Smooth muscle cell (in vitro differentiated cells): ENCODE measurements at regions not wholly inside any gene's neighbourhood (a gene's known extent, or its start where the extent isn't known, plus 50 kb on each side); places are given as distances from the start of the nearest gene placed in this dataset.

Experiments used
- DNase-seq: peaks from one replicate; lab custom pipeline; 2025; ENCODE audit not compliant: unreplicated experiment; lab: John Stamatoyannopoulos, UW
- H2AFZ ChIP-seq: fragments of 200-600 bp; sonication (generic); 2 replicates; pipeline ENCODE4 v1.6.0; 2016; ENCODE audit warnings: antibody characterized with exemption, low read depth, mild to moderate bottlenecking
- H3F3A ChIP-seq: fragments of 200-600 bp; sonication (generic); 2 replicates; pipeline ENCODE4 v1.6.0; 2017; ENCODE audit warnings: antibody characterized with exemption, low read depth
- H3K27ac ChIP-seq: fragments of 200-600 bp; sonication (generic); 2 replicates; pipeline ENCODE4 v1.5.1; 2016; ENCODE audit warnings: low read depth, mild to moderate bottlenecking
- H3K27me3 ChIP-seq: fragments of 200-600 bp; sonication (generic); 2 replicates; pipeline ENCODE4 v1.6.1; 2016; ENCODE audit warnings: low read depth, mild to moderate bottlenecking
- H3K36me3 ChIP-seq: fragments of 200-600 bp; sonication (generic); 2 replicates; pipeline ENCODE4 v1.5.1; 2016; ENCODE audit warnings: low read depth
- H3K4me1 ChIP-seq: fragments of 200-600 bp; sonication (generic); 2 replicates; pipeline ENCODE4 v1.5.1; 2016; ENCODE audit warnings: low read depth
- H3K4me2 ChIP-seq: fragments of 200-600 bp; sonication (generic); 2 replicates; pipeline ENCODE4 v1.6.0; 2016; ENCODE audit warnings: mild to moderate bottlenecking
- H3K4me3 ChIP-seq: fragments of 200-600 bp; sonication (generic); 2 replicates; pipeline ENCODE4 v1.5.1; 2016; ENCODE audit warnings: mild to moderate bottlenecking
- H3K79me2 ChIP-seq: fragments of 200-600 bp; sonication (generic); 2 replicates; pipeline ENCODE4 v1.6.0; 2016; ENCODE audit warnings: low read depth, mild to moderate bottlenecking
- H3K9ac ChIP-seq: fragments of 200-600 bp; sonication (generic); 2 replicates; pipeline ENCODE4 v1.6.0; 2016; ENCODE audit warnings: low read depth
- H3K9me3 ChIP-seq: fragments of 200-600 bp; sonication (generic); replicated peaks from 2 replicates; pipeline ENCODE4 v1.5.1; 2016; ENCODE audit warnings: low read depth
- H4K20me1 ChIP-seq: fragments of 200-600 bp; sonication (generic); 2 replicates; pipeline ENCODE4 v1.6.0; 2016; ENCODE audit warnings: low read depth
- WGBS: methylation state at CpG from one replicate; pipeline ENCODE4 v1.1.7; 2016; ENCODE audit warnings: low lambda C conversion rate; 5-methylcytosine and 5-hydroxymethylcytosine counted together
- TF ChIP-seq, protein P1 (sequence below): fragments of 200-600 bp; sonication (generic); IDR thresholded peaks from 2 replicates; pipeline ENCODE4 v1.5.1; 2017; ENCODE audit warnings: borderline replicate concordance, mild to moderate bottlenecking, antibody characterized with exemption; ENCODE audit not compliant: insufficient read depth, poor library complexity, severe bottlenecking

DNA sequence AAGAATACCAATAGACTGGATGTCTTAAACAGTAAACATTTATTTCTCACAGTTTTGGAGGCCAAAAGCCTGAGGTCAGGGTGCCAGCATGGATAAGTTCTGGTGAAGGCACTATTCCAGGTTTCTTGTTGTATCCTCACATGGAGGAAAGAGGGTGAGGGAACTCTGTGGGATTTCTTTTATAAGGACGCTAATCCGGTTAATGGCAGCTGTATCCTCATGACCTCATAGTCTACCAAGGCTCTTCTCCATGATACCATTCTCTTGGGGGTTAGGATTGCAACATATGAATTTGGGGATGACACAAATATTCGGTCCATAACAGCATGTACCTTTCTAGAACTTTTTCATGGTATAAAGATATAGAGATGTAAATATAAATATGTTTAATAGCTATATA, 412.0 kb downstream of the LMO7 start:
- WGBS = 93% methylated on average over 3 of the region's 3 CpGs
- Histone ChIP-seq H3F3A (no peaks in the 10 kb centered on the region), H3K9me3 (no peaks in the 10 kb centered on the region), H3K79me2 (no peaks in the 10 kb centered on the region), H3K4me1 (no peaks in the 10 kb centered on the region), H3K4me3 (no peak overlapping the region), H2AFZ (no peak overlapping the region), H3K27me3 (no peaks in the 10 kb centered on the region), H3K9ac (no peak overlapping the region), H4K20me1 (no peaks in the 10 kb centered on the region), H3K36me3 (no peaks in the 10 kb centered on the region), H3K27ac (no peak overlapping the region), H3K4me2 (no peak overlapping the region)
- TF ChIP-seq, protein P1, sequence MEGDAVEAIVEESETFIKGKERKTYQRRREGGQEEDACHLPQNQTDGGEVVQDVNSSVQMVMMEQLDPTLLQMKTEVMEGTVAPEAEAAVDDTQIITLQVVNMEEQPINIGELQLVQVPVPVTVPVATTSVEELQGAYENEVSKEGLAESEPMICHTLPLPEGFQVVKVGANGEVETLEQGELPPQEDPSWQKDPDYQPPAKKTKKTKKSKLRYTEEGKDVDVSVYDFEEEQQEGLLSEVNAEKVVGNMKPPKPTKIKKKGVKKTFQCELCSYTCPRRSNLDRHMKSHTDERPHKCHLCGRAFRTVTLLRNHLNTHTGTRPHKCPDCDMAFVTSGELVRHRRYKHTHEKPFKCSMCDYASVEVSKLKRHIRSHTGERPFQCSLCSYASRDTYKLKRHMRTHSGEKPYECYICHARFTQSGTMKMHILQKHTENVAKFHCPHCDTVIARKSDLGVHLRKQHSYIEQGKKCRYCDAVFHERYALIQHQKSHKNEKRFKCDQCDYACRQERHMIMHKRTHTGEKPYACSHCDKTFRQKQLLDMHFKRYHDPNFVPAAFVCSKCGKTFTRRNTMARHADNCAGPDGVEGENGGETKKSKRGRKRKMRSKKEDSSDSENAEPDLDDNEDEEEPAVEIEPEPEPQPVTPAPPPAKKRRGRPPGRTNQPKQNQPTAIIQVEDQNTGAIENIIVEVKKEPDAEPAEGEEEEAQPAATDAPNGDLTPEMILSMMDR = no peak
- DNase-seq = no peak

DNA sequence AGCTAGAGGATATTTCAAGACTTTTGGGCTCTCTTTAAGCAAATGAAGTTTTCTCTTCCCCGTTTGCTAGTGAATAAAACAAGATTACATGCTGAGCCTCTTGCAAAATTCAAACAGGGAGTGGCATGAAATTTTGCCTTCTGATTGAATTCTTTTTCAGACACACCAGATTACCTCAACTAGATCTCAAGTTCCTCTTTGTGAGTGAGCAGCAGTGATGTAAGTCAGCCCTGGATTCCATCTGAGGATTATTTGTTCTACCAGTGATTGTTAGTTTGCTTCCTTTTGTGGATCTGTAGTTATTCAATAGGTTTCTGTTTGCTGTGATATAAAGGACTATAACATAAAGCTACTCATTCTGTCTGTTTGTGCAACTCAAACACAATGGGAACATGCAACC, 407.7 kb downstream of the LMO7 start:
- no peaks in the 10 kb centered on the region for H3K79me2 ChIP-seq
- no peak overlapping the region for H3K4me2 ChIP-seq
- 75% methylated on average over 1 of the region's 1 CpG for WGBS
- no peak overlapping the region for H3K27ac ChIP-seq
- no peaks in the 10 kb centered on the region for H3K27me3 ChIP-seq
- TF ChIP-seq, protein P1 = no peak
- H3K4me1 ChIP-seq = no peaks in the 10 kb centered on the region
- no peaks in the 10 kb centered on the region for H3F3A ChIP-seq
- H3K9ac ChIP-seq = no peak overlapping the region
- no peaks in the 10 kb centered on the region for H3K36me3 ChIP-seq
- peak overlapping the region; percentile 16 for H2AFZ ChIP-seq
- no peak for DNase-seq
- H3K4me3 ChIP-seq = no peak overlapping the region
- H4K20me1 ChIP-seq = no peaks in the 10 kb centered on the region
- no peaks in the 10 kb centered on the region for H3K9me3 ChIP-seq

DNA sequence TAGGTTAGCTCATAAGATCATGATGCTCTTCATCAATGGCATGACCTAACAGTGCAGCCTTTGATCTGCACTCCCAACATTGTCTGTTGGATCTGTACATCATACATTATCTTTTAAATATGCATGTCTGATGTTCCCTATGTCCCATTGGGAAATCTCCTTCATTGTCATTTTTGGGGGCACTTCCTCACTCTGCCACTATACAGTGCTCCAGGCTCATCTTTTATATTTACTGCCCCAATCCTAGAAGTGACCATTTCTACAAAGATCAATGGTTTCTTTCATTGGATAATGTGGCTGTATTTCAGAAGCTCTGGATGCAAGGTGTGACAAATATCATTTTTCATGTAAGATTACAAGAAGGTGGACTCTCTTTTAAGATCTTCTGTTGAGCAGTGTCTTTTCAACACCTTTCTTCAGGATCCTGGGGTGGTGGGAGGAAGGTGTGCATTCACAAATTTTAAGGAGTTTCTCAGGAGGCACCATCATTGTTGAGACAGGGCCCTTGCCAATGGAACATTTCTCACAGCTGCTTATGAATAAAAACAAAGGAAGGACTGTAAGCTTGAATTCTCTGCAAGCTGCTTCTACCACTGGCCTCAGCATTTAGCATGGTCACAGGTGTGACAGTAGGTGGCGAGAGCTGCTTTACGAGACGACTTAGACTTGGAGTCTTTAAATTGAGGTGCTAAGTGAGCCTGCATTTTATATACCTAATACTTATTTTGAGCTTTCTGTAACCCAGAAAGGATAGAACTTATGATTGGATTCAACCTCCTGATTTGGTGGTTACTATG, 403.0 kb downstream of the LMO7 start:
- Histone ChIP-seq H3K9me3 (no peaks in the 10 kb centered on the region), H3K27me3 (no peaks in the 10 kb centered on the region), H3K79me2 (no peaks in the 10 kb centered on the region), H3K4me1 (no peaks in the 10 kb centered on the region), H3K9ac (no peak overlapping the region), H3F3A (no peaks in the 10 kb centered on the region), H3K4me2 (no peak overlapping the region), H2AFZ (no peak overlapping the region), H3K27ac (no peak overlapping the region), H3K4me3 (no peak overlapping the region), H4K20me1 (no peaks in the 10 kb centered on the region), H3K36me3 (no peaks in the 10 kb centered on the region)
- 69% methylated on average over 3 of the region's 3 CpGs for WGBS
- TF ChIP-seq, protein P1 = no peak
- DNase-seq = no peak

DNA sequence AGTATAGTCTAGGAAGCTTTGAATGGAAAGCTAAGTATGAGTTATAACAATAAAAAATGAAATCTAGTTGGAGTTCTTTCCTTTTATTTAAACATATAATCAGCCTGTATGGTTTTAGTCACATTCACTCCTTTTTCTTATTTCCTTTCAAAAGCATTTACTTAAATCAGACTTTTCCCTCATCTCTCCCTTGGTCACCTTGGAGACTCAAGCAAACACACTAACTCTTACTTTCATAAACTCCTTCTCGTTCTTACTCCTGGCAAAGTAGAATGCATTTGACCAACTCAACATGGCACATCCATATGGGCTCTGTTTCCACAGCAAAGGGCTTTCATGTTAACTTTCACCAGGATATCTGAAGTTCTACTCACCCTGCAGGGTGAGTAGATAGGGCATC, 400.0 kb downstream of the LMO7 start:
- no peaks in the 10 kb centered on the region for H3F3A ChIP-seq
- no peak for DNase-seq
- WGBS = 94% methylated on average over 1 of the region's 1 CpG
- no peaks in the 10 kb centered on the region for H3K4me1 ChIP-seq
- no peaks in the 10 kb centered on the region for H3K9me3 ChIP-seq
- H3K4me3 ChIP-seq = no peak overlapping the region
- H4K20me1 ChIP-seq = no peaks in the 10 kb centered on the region
- TF ChIP-seq, protein P1 = no peak
- peak overlapping the region; percentile 68 for H2AFZ ChIP-seq
- no peaks in the 10 kb centered on the region for H3K36me3 ChIP-seq
- no peaks in the 10 kb centered on the region for H3K79me2 ChIP-seq
- peak overlapping the region; percentile 38 for H3K27ac ChIP-seq
- no peak overlapping the region for H3K4me2 ChIP-seq
- H3K27me3 ChIP-seq = no peaks in the 10 kb centered on the region
- no peak overlapping the region for H3K9ac ChIP-seq
